Lung (tissue), 11 donors: ENCODE measurements at regions not wholly inside any gene's neighbourhood (a gene's known extent, or its start where the extent isn't known, plus 50 kb on each side); places are given as distances from the start of the nearest gene placed in this dataset.

Experiments
- ATAC-seq: fragments of 200-7000 bp; cut with Tn5 transposase; one replicate; pipeline ENCODE4 v1.9.1; 2020; ENCODE audit warnings: moderate number of reproducible peaks; ENCODE audit not compliant: insufficient read depth, low FRiP score
- DNase-seq, 3 donors: peaks; one replicate each; pipeline ENCODE4 v3.0.0-alpha.2; 2013 to 2017
- H3K27ac ChIP-seq, 2 donors: one replicate each; pipeline ENCODE4 v1.5.1; 2013; ENCODE audit warnings: mild to moderate bottlenecking in 2 of 2, moderate library complexity in 2 of 2, control low read depth in 1 of 2, inconsistent platforms in 1 of 2, low read depth in 1 of 2, low read length in 1 of 2
- H3K27me3 ChIP-seq, 3 donors: one replicate each; pipeline ENCODE4 v1.5.1; 2013; ENCODE audit warnings: low read length in 2 of 3; ENCODE audit not compliant: control insufficient read depth in 3 of 3, insufficient read depth in 3 of 3
- H3K36me3 ChIP-seq, 4 donors: one replicate each; pipeline ENCODE4 v1.5.1; 2013; ENCODE audit warnings: low read length in 4 of 4, mild to moderate bottlenecking in 1 of 4, moderate library complexity in 1 of 4; ENCODE audit not compliant: control insufficient read depth in 4 of 4, insufficient read depth in 4 of 4
- H3K4me1 ChIP-seq, 5 donors: one replicate each; pipeline ENCODE4 v1.5.1; 2013; ENCODE audit warnings: low read length in 5 of 5, mild to moderate bottlenecking in 2 of 5, moderate library complexity in 1 of 5; ENCODE audit not compliant: control insufficient read depth in 5 of 5, insufficient read depth in 5 of 5
- H3K4me3 ChIP-seq: one replicate; pipeline ENCODE4 v1.5.1; 2013; ENCODE audit warnings: mild to moderate bottlenecking, control low read depth, moderate library complexity
- H3K9ac ChIP-seq, 2 donors: one replicate each; pipeline ENCODE4 v1.5.1; 2013; ENCODE audit warnings: low read length in 2 of 2, control low read depth in 1 of 2; ENCODE audit not compliant: insufficient read depth in 1 of 2
- H3K9me3 ChIP-seq, 4 donors: one replicate each; pipeline ENCODE4 v1.5.1; 2013; ENCODE audit warnings: low read length in 3 of 4, mild to moderate bottlenecking in 1 of 4, moderate library complexity in 1 of 4; ENCODE audit not compliant: control insufficient read depth in 4 of 4, insufficient read depth in 3 of 4
- CTCF ChIP-seq: IDR thresholded peaks from 2 replicates; pipeline ENCODE4 v1.5.1; 2012; ENCODE audit warnings: mild to moderate bottlenecking; ENCODE audit errors: control extremely low read depth, extremely low read depth
- WGBS, 2 donors: extraction: QIAGEN DNeasy Blood & Tissue Kit; methylation state at CpG; one replicate each; pipeline ENCODE4 v1.1.7; 2013; 5-methylcytosine and 5-hydroxymethylcytosine counted together
- donor health status: control.
- donor health status: control.
- donor health status: Bipolar disorder and iron deficiency.
- donor health status: healthy.
- donor health status: DM: yes; HTN: yes; CAD: no.

DNA sequence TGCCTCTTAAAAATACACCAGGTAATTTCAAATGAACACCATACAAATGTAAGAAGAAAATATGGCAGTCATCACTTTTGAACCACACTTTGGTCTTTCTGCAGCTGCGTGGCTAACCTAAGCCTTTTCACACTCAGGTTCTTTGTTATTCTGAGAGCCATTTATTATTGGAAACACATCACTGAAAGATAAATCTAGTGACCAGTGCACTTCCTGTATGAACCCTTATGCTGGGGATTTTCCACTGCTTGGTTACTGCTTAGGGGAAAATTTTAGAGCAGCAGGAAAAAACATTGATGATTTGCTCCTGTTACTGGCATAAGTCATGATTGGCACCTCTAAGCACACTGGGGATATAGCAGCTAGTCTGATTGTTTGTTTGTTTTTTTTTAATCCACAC lies 58.6 kb upstream of the RANBP3L start:
- no peaks in the 10 kb centered on the region for H3K36me3 ChIP-seq
- TF ChIP-seq CTCF, result no peak
- peaks cover 0 to 32% (median 1%) of the 10 kb centered on the region in 5 donors for H3K4me1 ChIP-seq
- H3K9ac ChIP-seq, result no peak overlapping the region
- ATAC-seq (no peak), DNase-seq (no peak)
- 47 to 69% methylated on average over 1 of the region's 1 CpG for WGBS, 2 donors
- no peaks in the 10 kb centered on the region for H3K27me3 ChIP-seq
- H3K27ac ChIP-seq, result no peak overlapping the region
- no peaks in the 10 kb centered on the region for H3K9me3 ChIP-seq
- H3K4me3 ChIP-seq, result no peak overlapping the region

- Histone ChIP-seq H3K36me3 (no peaks in the 10 kb centered on the region), H3K27ac (no peak overlapping the region), H3K4me1 (peaks cover 0 to 22% (median 1%) of the 10 kb centered on the region in 5 donors), H3K9ac (no peak overlapping the region), H3K27me3 (no peaks in the 10 kb centered on the region), H3K9me3 (no peaks in the 10 kb centered on the region), H3K4me3 (no peak overlapping the region)
- no peak for ATAC-seq
- no peak for TF ChIP-seq CTCF
- 95 to 97% methylated on average over 1 of the region's 1 CpG for WGBS, 2 donors
- DNase-seq, result no peak
Observed at GRCh38 chr5:36363101-36363500, 61.4 kb upstream of the RANBP3L start.

GRCh38 chr5:36363744-36364143 lies 62.0 kb upstream of the RANBP3L start:
- no peak for TF ChIP-seq CTCF
- ATAC-seq (no peak), DNase-seq (no peak)
- H3K9me3 ChIP-seq, result no peaks in the 10 kb centered on the region
- no peaks in the 10 kb centered on the region for H3K36me3 ChIP-seq
- no peaks in the 10 kb centered on the region for H3K27me3 ChIP-seq
- peaks cover 0 to 16% (median under 1%) of the 10 kb centered on the region in 5 donors for H3K4me1 ChIP-seq
- no peak overlapping the region for H3K4me3 ChIP-seq
- no peak overlapping the region for H3K9ac ChIP-seq
- no peak overlapping the region for H3K27ac ChIP-seq
- WGBS, 2 donors, result 87 to 89% methylated on average over 2 of the region's 2 CpGs

GRCh38 chr5:36364473-36364872 lies 62.8 kb upstream of the RANBP3L start:
- no peak overlapping the region for H3K27ac ChIP-seq
- no peak for TF ChIP-seq CTCF
- no peaks in the 10 kb centered on the region for H3K9me3 ChIP-seq
- H3K9ac ChIP-seq, result no peak overlapping the region
- ATAC-seq (no peak), DNase-seq (no peak)
- H3K4me1 ChIP-seq, result peaks cover 0 to 8% (median 0%) of the 10 kb centered on the region in 5 donors
- H3K36me3 ChIP-seq, result no peaks in the 10 kb centered on the region
- no peaks in the 10 kb centered on the region for H3K27me3 ChIP-seq
- no peak overlapping the region for H3K4me3 ChIP-seq
- 70 to 86% methylated on average over 4 of the region's 4 CpGs for WGBS, 2 donors
